ENCODE measurements at regions not wholly inside any gene's neighbourhood (a gene's known extent, or its start where the extent isn't known, plus 50 kb on each side); places are given as distances from the start of the nearest gene placed in this dataset.
"Not testable (repeated sequence)": the region's sequence is repeated elsewhere in the genome, so short reads cannot be mapped to it uniquely, and the experiment has no call there.

DNA sequence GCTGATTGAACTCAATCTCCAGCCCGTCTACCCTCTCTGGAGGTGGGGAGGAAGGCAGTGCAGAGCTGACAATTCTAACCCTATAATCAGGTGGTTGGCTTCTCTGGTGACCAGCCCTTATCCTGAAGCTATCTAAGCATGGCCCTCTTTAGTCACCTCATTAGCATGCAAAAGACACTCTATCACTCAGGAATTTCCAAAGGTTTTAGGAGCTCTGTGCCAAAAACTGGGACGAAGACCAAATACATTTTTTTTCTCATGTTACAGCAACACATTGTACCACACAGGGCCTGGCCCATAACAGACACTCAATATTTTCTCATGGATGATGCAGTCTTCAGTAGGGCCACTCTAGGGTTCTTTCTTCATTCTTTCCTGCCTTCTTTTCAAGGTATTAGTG is 118.8 kb upstream of the VLDLR start:
- DNase-seq, result no peak

DNA sequence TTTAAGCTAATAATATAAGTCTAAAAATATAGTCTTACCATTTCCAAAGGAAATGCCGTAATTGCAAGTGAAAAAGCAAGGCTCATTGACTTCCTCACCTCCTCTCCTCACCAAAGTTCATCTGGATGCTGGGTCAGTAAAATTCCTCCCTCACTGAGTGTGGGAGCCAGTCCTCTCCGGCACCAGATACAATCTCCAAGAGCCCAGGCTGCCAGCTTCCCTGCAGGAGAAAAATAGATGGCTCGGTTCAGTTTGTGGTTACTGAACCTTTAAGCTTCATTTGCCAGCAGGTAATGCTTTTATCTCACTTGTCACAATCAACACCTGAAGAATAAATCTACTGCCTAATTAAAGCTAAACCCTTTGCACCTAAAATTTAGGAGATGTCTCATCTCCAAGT is 115.3 kb upstream of the VLDLR start:
- no peak for DNase-seq

DNA sequence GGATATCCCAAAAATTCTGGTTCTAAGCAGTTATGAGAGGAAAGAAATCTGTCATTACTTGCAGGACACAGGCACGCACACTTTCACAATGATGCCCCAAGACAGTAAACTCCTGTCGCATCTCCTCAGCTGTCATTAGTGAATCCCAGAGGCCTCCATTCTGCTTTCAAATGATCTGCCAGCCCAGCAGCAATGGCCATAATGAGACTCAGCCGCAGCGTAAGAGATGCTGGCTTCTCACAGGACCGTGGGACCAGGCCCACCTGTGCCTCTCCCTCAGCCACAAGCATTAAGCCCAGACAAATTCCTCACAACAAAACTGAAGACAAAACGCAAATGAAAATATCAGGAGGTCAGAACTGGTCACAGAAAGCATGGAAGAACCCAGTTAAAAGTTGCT is 98.0 kb upstream of the VLDLR start:
- DNase-seq, result no peak

DNA sequence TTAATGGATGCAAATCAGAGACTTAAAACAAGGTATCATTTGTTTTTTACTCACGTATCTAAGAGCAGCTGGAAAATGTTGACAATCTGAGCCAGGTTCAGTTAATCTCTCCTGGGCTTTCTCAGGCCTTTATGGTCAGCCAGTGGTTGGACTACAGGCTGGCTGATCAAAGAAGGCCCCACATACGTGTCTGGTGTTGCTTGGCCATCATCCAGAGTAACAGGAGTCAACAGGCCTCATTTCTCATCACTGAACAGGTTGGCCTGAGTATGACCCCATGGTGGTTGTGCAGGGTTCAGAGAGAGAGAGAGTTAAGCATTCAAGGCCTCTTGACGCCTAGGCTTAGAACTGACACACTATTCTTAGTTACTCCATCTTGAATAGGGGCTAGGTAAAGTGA is 97.0 kb upstream of the VLDLR start:
- no peak for DNase-seq

DNA sequence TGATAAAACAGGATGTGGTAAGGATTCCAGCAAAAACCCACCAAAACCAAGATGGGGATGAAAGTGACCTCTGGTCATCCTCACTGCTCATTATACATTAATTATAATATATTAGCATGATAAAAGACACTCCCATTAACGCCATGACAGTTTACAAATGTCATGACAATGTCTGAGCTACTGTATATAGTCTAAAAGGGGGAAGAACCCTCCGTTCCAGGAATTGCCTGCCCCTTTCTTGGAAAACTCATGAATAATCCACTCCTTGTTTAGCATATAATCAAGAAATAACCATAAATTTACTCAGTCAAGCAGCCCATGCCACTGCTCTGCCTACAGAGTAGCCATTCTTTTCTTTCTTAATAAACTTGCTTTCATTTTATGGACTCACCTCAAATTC is 96.4 kb upstream of the VLDLR start:
- no peak for DNase-seq

DNA sequence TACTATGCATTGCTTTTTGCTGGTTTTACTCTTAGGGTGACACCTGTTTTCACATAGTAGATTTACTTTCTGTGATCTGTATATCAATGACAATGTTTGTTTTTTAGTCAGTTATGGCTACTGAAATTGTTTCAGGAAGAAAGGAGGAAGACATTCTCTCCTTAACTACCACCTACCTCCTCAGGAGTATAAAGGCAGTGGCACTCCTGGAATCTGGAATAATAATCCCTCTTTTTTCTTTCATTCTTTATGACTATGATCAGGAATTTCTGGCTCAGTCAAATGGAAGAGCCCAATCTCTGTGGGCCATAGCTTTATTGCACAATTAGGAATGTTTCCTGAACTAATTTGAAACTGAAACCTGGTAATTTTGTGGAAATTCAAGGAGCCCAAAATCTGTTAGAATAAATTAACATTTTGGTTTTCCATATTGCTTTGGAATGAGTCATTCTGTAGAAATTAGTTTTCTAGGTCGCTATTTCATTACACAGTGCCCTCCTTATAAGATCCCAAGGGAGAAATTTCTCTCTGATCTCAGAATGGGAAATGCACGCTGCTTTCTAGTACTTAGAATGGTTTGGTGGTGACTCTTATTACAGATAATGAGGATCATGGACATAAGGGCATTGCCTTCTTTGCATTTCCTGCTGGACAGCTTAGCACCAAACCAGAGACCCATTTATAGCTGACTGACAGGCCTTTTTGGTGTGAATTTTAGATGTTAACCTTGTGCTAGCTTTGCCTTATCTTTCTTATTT is 95.3 kb upstream of the VLDLR start:
- no peak for DNase-seq

DNA sequence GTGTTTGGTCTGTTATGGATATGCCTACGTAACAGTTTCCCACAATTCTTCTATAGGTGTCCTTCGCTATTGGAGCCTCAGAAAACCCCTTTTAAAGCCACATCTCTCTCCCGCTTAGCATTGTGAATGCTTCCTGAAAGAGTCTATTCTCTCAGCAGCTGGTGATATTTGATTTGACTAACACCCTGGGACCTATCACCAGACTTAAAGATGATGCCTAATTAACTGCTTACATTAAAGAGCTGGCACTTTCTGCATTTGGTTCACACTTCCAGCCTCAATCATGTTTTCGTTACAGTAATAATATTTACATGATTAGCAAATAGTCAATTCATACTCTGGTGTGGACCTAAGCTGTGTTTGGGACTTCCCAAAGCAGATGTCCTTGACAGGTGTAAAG is 90.1 kb upstream of the VLDLR start:
- DNase-seq, result no peak

DNA sequence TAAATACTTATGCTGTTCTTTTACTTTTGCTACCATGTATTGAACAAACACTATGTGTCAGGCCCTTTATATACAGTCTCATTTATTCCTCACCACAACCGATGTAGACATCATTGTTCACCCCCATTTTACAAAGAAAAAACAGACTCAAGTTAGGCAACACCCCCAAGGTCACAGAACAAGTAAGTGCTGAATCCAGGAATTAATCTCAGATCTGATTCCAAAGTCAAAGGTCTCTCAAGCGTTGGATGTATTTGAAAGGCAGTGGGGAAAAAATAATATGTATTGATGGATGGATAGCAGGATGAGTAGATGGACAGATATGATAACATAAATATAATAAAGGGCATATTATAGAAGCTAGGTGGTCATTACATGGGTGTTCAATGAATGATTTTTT is 85.1 kb upstream of the VLDLR start:
- DNase-seq, result no peak

DNA sequence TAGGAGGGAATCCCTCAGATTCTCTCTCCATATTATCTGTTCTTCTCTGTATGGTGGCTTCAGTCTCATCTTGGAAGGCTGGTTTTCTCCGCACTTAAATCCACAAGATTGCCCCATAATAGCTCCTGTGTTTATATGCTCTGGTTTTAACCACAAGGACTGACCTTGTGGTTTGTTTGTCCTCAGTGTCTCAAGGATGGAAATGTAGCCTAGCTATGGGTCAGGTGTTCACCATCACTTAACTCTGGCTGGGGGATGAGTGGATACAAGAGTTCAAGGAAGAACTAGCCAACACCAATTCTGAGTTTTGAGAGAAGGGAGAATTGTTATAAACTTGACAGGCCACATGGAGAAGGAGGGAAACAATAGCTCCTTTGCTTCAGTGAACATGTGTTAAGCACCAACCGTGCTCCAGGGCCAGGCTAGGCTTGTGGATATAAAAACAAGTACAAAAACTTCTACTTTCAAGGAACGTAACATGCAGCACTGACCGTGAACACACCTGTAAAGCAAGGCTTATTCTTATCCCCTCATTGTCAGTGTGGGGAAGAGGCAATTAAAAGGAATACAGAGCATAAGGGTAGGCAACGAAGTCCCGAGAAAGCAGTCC is 75.6 kb upstream of the VLDLR start:
- no peak for DNase-seq

DNA sequence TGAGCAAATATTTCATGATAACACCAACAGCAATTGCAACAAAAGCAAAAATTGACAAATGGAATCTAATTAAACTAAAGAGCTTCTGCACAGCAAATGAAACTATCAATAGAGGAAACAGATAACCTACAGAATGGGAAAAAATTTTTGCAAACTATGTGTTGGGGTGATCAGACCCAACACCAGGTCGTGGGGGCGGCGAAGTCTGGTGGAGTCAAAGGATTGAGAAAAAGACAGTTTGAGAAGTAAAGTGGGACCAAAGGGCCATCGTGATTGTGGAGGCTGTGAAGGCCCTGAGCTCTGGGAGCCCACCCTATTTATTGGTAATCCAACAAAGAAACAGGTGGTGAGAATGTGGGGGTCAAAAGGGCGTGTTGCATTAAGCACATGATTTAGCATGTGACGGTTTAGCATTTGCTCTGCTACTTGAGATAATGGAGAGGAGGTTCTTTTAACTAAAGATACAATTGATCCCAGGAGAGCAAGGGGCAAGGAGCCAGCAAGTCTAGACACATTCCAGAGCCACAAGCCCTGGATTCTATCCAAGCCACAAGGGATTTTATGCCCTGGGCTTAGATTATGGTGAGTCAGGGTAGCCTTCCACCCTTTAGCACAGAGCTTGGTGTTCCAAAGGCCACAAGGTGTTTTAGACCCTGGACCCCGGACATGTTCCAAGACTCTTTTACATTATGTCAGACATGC is 65.5 kb upstream of the VLDLR start:
- DNase-seq, result not testable (repeated sequence)

DNA sequence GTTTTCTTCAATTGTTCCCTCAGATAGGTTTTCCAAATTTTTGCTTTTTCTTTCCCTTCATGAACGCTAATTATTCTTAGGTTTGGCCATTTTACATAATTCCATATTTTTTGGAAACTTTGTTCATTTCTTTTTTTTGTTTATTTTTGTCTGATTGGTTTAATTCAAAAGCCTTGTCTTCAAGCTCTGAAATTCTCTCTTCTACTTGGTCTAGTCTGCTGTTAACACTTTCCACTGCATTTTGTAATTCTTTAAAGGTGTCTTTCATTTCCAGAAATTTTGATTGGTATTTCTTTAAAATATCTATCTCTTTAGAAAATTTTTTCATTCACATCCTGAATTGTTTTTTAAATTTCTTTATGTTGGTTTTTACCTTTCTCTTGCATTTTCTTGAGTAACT is 63.9 kb upstream of the VLDLR start:
- DNase-seq, result no peak

DNA sequence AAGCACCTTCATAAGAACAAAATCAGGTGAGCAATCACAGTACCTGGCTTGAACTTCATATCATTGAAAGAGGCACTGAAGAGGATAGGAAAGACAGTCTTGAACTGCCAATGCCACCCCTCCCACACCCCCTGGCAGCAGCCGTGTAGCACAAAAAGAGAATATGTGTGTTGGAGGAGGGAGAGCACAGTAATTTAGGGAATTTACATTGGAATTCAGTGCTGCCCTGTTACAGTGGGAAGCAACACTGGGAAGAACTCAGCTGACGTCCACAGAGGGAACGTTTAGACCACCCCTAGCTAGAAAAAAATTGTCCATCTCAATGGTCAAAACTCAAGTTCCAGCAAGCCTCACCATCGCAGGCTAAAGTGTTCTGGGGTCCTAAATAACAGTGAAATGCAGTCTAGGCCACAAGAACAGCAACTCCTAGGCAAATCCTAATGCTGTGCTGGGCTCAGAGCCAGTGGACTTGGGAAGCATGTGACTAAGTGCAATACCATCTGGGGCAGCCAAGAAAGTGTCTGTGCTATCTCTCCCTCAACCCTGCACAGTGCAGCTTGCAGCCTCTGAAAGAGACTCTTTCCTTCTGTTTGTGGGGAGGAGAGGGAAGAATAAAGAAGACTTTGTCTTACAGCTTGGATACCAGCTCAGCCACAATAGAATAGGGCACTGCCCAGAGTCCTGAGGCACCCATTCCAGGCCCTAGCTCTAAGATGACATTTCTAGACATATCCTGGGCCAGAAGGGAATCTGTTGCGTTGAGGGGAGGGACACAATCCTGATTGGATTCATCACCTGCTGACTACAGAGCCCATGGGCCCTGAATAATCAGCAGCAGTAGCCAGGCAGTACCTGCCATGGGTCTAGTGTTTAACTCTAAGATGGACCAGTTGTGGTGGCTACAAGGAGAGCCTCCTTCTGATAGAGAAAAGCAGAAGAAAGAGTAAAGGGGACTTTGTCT is 62.1 kb upstream of the VLDLR start:
- peak; percentile 76 for DNase-seq

DNA sequence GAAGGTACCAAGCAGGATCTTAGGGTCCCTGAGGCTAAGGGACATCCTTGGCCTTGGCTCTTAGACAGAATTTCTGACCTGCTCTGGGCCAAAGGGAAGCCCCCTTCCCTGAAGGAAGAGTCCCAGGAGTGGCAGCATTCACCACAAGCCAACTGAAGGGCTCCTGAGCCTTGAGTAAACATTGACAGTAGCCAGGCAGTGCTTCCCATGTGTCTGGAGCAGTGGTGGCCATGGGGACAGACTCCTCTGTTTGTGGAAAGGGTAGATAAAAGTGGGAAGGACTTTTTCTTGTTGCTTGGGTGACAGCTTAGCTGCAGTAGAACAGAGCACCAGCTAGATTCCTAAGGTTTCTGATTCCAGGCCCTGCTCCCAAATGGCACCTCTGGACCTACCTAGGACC is 61.4 kb upstream of the VLDLR start:
- DNase-seq, result no peak

DNA sequence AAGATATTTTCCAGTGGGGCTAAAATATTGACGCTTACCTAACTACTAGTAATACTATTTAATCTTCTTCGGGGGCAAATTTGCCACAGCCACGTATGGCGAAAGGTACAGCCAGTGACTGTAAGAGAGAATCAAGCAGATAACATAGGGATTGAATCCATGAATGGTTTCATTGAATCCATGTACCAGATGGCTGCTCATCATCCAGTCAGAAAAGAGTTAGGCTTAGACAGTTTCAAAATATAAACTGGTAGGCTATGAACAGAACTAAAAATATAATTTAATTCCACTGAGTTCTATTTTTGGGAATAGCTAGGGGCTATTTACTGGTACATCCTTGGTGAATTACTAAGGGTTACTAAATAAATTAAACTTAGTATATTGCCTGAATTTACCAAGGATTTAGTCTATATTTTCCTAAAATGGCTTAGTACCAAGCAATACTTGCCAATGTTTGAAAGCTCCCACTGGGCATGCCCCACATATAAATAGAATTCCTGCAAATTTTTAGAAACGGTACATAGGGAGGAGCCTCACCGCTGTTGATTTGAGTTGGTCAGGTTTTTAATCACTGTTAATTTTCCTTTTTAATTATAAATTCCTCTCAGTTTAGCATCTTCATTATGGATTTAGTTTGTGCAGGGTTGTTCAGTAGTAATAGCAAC is 55.8 kb upstream of the VLDLR start:
- DNase-seq, result no peak

DNA sequence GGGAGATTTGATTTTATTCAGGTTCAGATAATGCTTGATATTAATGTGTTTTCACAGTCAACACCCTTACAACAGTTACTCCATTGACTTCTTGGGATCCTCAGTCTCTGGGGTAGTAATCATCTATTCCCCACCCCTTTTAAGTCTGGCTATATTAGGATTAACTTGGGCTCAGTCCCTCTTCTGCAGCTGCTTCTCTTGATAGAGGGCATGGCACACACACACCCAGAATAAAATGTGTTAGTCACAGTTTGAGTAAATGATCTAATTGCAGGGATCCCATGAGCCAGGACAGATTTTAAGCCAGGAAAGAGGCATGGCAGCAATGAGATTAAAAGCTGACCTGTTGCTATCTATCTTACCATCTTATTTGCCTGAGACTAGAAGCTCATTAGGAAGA is 53.7 kb upstream of the VLDLR start:
- DNase-seq, result no peak

DNA sequence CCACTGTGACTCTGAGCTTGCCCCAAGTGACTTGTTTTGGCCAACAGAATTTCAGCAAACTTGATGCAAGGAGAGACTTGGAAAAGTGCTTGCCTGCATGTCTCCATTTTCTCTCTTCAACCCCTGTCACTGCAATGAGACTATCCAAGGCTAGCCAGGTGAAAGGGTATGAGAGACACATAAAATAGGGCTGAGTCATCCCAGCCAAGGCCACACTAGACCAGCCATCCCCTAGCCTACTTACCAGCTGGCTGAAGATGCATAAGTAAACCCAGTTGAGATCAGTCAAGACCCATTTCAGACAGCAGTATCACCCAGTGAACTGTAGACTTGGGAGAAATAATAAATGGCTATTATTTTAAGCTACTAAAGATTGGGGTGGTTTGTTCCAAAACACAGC is 52.9 kb upstream of the VLDLR start:
- no peak for DNase-seq

DNA sequence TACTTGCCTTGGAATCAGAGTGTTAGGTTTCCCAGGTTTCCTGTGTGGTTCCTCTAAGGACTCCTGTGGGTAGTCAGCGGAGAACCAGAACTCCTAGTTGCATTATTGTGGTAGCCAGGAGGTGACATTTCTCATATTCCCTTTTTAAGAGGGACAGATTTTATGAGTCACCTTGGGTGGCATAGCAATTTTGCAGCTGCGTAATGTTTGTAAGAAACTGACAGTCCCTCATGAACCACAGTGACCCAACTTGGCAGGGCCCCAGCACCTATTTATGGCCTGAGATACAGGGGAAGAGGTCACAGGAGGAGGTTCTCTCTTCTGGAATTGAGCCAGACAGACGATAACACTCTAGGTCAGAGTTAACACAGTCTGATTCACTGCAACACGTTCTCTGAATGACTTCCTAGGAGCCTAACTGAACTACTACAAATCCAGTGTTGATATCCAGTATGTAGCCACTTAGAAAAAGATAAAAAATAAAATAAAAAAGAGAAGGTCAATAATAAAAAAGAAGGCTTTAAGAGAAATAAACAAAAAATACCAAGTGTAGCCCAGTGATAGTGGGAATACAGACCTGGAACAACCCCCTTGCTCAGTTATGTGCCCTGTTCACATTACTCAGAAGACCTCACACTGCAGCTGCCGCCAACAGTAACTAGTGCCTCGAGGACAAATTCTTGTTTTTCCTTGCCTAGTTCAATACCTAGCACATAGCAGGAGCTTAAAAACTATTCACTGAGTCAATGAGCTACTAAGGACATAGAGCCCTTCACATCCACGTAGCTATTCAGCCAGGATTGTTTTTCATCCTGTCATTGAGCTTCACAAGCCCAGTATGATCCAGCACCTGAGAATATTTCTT is 50.7 kb upstream of the VLDLR start:
- DNase-seq, result peak; percentile 70
